Upper lobe of left lung (tissue), 4 donors: ENCODE measurements at regions not wholly inside any gene's neighbourhood (a gene's known extent, or its start where the extent isn't known, plus 50 kb on each side); places are given as distances from the start of the nearest gene placed in this dataset.

Source experiments
- POLR2A ChIP-seq, 4 donors: fragments of 450-650 bp; IDR thresholded peaks; one replicate each; pipeline ENCODE4 v1.5.1; 2016 to 2017; ENCODE audit warnings: antibody characterized with exemption in 4 of 4, mild to moderate bottlenecking in 2 of 4
- POLR2AphosphoS5 ChIP-seq, 2 donors: sonication (generic); formaldehyde crosslinking; IDR thresholded peaks; one replicate each; pipeline ENCODE4 v1.5.1; 2017; ENCODE audit warnings: antibody characterized with exemption in 2 of 2
- TF ChIP-seq, protein P1 (sequence below), 6 experiments: fragments of 450-650 bp in 4 of 6; fragments of 200-600 bp in 2 of 6; sonication (generic) in 2 of 6; IDR thresholded peaks; one replicate each; pipeline ENCODE4 v1.5.1; 2016 to 2019; ENCODE audit warnings: antibody characterized with exemption in 6 of 6

GRCh38 chr17:71593078-71593477 is 527.7 kb upstream of the SOX9 start:
- TF ChIP-seq, protein P1, sequence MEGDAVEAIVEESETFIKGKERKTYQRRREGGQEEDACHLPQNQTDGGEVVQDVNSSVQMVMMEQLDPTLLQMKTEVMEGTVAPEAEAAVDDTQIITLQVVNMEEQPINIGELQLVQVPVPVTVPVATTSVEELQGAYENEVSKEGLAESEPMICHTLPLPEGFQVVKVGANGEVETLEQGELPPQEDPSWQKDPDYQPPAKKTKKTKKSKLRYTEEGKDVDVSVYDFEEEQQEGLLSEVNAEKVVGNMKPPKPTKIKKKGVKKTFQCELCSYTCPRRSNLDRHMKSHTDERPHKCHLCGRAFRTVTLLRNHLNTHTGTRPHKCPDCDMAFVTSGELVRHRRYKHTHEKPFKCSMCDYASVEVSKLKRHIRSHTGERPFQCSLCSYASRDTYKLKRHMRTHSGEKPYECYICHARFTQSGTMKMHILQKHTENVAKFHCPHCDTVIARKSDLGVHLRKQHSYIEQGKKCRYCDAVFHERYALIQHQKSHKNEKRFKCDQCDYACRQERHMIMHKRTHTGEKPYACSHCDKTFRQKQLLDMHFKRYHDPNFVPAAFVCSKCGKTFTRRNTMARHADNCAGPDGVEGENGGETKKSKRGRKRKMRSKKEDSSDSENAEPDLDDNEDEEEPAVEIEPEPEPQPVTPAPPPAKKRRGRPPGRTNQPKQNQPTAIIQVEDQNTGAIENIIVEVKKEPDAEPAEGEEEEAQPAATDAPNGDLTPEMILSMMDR (IDR thresholded peaks at IDR 0.05), result no peak
- TF ChIP-seq POLR2AphosphoS5 (IDR thresholded peaks at IDR 0.05) (no peak), POLR2A (IDR thresholded peaks at IDR 0.05) (no peak)
